ENCODE measurements at regions not wholly inside any gene's neighbourhood (a gene's known extent, or its start where the extent isn't known, plus 50 kb on each side); places are given as distances from the start of the nearest gene placed in this dataset.
"Not testable (repeated sequence)": the region's sequence is repeated elsewhere in the genome, so short reads cannot be mapped to it uniquely, and the experiment has no call there.

DNA sequence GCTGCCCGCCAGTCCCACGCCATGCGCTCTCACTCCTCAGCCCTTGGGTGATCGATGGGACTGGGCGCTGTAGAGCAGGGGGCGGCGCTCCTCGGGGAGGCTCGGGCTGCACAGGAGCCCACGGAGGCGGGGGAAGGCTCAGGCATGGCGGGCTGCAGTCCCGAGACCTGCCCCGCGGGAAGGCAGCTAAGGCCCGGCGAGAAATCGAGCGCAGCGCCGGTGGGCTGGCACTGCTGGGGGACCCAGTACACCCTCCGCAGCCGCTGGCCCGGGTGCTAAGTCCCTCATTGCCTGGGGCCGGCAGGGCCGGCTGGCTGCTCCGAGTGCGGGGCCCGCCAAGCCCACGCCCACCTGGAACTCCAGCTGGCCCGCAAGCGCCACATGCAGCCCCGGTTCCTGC lies 102.2 kb upstream of the PDE10A start:
- not testable (repeated sequence) for TF ChIP-seq CTCF (IDR thresholded peaks at IDR 0.05); SIN3A (IDR thresholded peaks at IDR 0.05; ENCODE audit: borderline replicate concordance, insufficient read depth, low read depth, low read length); POLR2AphosphoS5 (IDR thresholded peaks at IDR 0.05; ENCODE audit: low read depth, low read length); REST (IDR thresholded peaks at IDR 0.05; ENCODE audit: insufficient read depth in 1 of 2, low read depth in 2 of 2, low read length in 1 of 2); TCF7L2 (IDR thresholded peaks at IDR 0.05; ENCODE audit: low read depth, low read length)

Data from Panc1 (cell line).